Uterus (tissue), 2 donors: ENCODE measurements at regions not wholly inside any gene's neighbourhood (a gene's known extent, or its start where the extent isn't known, plus 50 kb on each side); places are given as distances from the start of the nearest gene placed in this dataset.

Experiments used
- CTCF ChIP-seq, 4 experiments: fragments of 200-600 bp in 2 of 4; fragments of 450-650 bp in 2 of 4; sonication (generic) in 2 of 4; IDR thresholded peaks; one replicate each; pipeline ENCODE4 v1.5.1; 2016 to 2019; ENCODE audit warnings: antibody characterized with exemption in 4 of 4, mild to moderate bottlenecking in 2 of 4, moderate library complexity in 1 of 4
- POLR2A ChIP-seq, 2 donors: fragments of 450-650 bp; IDR thresholded peaks; one replicate each; pipeline ENCODE4 v1.6.1; 2016; ENCODE audit warnings: antibody characterized with exemption in 2 of 2, mild to moderate bottlenecking in 1 of 2, moderate library complexity in 1 of 2

- TF ChIP-seq CTCF (IDR thresholded peaks at IDR 0.05) (no peak), POLR2A (IDR thresholded peaks at IDR 0.05) (no peak)
Observed at GRCh38 chr3:159829539-159830227, 159.0 kb upstream of the IL12A start.
